HL-60 (cell line): ENCODE measurements at regions not wholly inside any gene's neighbourhood (a gene's known extent, or its start where the extent isn't known, plus 50 kb on each side); places are given as distances from the start of the nearest gene placed in this dataset.

Source experiments
- DNase-seq, 2 experiments: peaks; one replicate each; pipeline ENCODE4 v3.0.0-alpha.2; 2010 to 2020; ENCODE audit warnings: low read depth in 1 of 2, low spot score in 1 of 2
- H3K27ac ChIP-seq: fragments of 250-450 bp; sonication (Bioruptor Pico); replicated peaks from 2 replicates; pipeline ENCODE4 v1.5.1; 2020; ENCODE audit warnings: mild to moderate bottlenecking, moderate library complexity
- H3K27me3 ChIP-seq: fragments of 250-450 bp; sonication (Bioruptor Pico); 2 replicates; pipeline ENCODE4 v1.5.1; 2021; ENCODE audit warnings: mild to moderate bottlenecking, moderate library complexity; ENCODE audit not compliant: insufficient read depth, poor library complexity, severe bottlenecking
- H3K4me3 ChIP-seq: replicated peaks from 2 replicates; pipeline ENCODE4 v1.5.1; 2011; ENCODE audit warnings: mild to moderate bottlenecking, control low read depth, low read length; ENCODE audit not compliant: insufficient read depth
- CTCF ChIP-seq: IDR thresholded peaks from one replicate; pipeline ENCODE4 v1.5.1; 2011; ENCODE audit warnings: low read length, control low read depth, inconsistent platforms; ENCODE audit not compliant: insufficient read depth
- GABPA ChIP-seq: IDR thresholded peaks from 2 replicates; pipeline ENCODE4 v1.6.1; 2012; ENCODE audit warnings: low read depth
- POLR2AphosphoS5 ChIP-seq: IDR thresholded peaks from 2 replicates; pipeline ENCODE4 v1.6.1; 2012; ENCODE audit warnings: low read depth
- REST ChIP-seq: IDR thresholded peaks from 2 replicates; pipeline ENCODE4 v1.6.1; 2012; ENCODE audit warnings: low read depth; ENCODE audit not compliant: insufficient replicate concordance
- SPI1 ChIP-seq: IDR thresholded peaks from 2 replicates; pipeline ENCODE4 v1.6.1; 2012; ENCODE audit warnings: low read depth, mild to moderate bottlenecking, borderline replicate concordance

- Histone ChIP-seq H3K4me3 (no peak overlapping the region), H3K27me3 (peaks cover 5% of the 10 kb centered on the region), H3K27ac (no peak overlapping the region)
- no peak for DNase-seq
- TF ChIP-seq CTCF (no peak), GABPA (no peak), SPI1 (no peak), POLR2AphosphoS5 (no peak), REST (no peak)
Observed at GRCh38 chr13:97068151-97068550, 73.9 kb upstream of the OXGR1 start.

GRCh38 chr13:97069050-97069815 lies 75.0 kb upstream of the OXGR1 start:
- no peak for DNase-seq

More at GRCh38 chr13:97069050-97069815, 75.0 kb upstream of the OXGR1 start:
- Histone ChIP-seq H3K4me3 (no peak overlapping the region), H3K27me3 (peaks cover 5% of the 10 kb centered on the region), H3K27ac (no peak overlapping the region)
- TF ChIP-seq POLR2AphosphoS5 (no peak), CTCF (no peak), REST (no peak), GABPA (no peak), SPI1 (no peak)
